ENCODE measurements at regions not wholly inside any gene's neighbourhood (a gene's known extent, or its start where the extent isn't known, plus 50 kb on each side); places are given as distances from the start of the nearest gene placed in this dataset.

GRCh38 chr2:155141418-155141817 lies 442.9 kb downstream of the KCNJ3 start:
- H3K36me3 ChIP-seq (ENCODE audit: low read depth): no peaks in the 10 kb centered on the region
- H3K27me3 ChIP-seq (ENCODE audit: insufficient read depth, poor library complexity, severe bottlenecking): no peaks in the 10 kb centered on the region
- no peaks in the 10 kb centered on the region for H3K4me1 ChIP-seq (ENCODE audit: insufficient read depth, poor library complexity, severe bottlenecking)
- ATAC-seq (ENCODE audit: low read depth): no peak
- no peaks in the 10 kb centered on the region for H3K9me3 ChIP-seq (ENCODE audit: severe bottlenecking)
- no peak for TF ChIP-seq CTCF (IDR thresholded peaks at IDR 0.05; ENCODE audit: poor library complexity, severe bottlenecking)
- no peak for DNase-seq (ENCODE audit: low spot score)
- no peak overlapping the region for H3K27ac ChIP-seq (ENCODE audit: poor library complexity, severe bottlenecking)
- no peak overlapping the region for H3K4me3 ChIP-seq (ENCODE audit: severe bottlenecking)

- TF ChIP-seq CTCF (IDR thresholded peaks at IDR 0.05; ENCODE audit: poor library complexity, severe bottlenecking): no peak
- DNase-seq (ENCODE audit: low spot score) (no peak), ATAC-seq (ENCODE audit: low read depth) (no peak)
- H3K36me3 ChIP-seq (ENCODE audit: low read depth): no peaks in the 10 kb centered on the region
- H3K27me3 ChIP-seq (ENCODE audit: insufficient read depth, poor library complexity, severe bottlenecking): no peaks in the 10 kb centered on the region
- H3K9me3 ChIP-seq (ENCODE audit: severe bottlenecking): no peaks in the 10 kb centered on the region
- no peaks in the 10 kb centered on the region for H3K4me1 ChIP-seq (ENCODE audit: insufficient read depth, poor library complexity, severe bottlenecking)
- no peak overlapping the region for H3K27ac ChIP-seq (ENCODE audit: poor library complexity, severe bottlenecking)
- no peak overlapping the region for H3K4me3 ChIP-seq (ENCODE audit: severe bottlenecking)
Observed at GRCh38 chr2:155125585-155126230, 427.2 kb downstream of the KCNJ3 start.

GRCh38 chr2:155115846-155116245 lies 417.4 kb downstream of the KCNJ3 start:
- DNase-seq (ENCODE audit: low spot score) (no peak), ATAC-seq (ENCODE audit: low read depth) (no peak)
- H3K4me3 ChIP-seq (ENCODE audit: severe bottlenecking): no peak overlapping the region
- no peak for TF ChIP-seq CTCF (IDR thresholded peaks at IDR 0.05; ENCODE audit: poor library complexity, severe bottlenecking)
- no peaks in the 10 kb centered on the region for H3K36me3 ChIP-seq (ENCODE audit: low read depth)
- H3K27ac ChIP-seq (ENCODE audit: poor library complexity, severe bottlenecking): no peak overlapping the region
- H3K4me1 ChIP-seq (ENCODE audit: insufficient read depth, poor library complexity, severe bottlenecking): no peaks in the 10 kb centered on the region
- no peaks in the 10 kb centered on the region for H3K9me3 ChIP-seq (ENCODE audit: severe bottlenecking)
- no peaks in the 10 kb centered on the region for H3K27me3 ChIP-seq (ENCODE audit: insufficient read depth, poor library complexity, severe bottlenecking)

- no peak for TF ChIP-seq CTCF (IDR thresholded peaks at IDR 0.05; ENCODE audit: poor library complexity, severe bottlenecking)
- Histone ChIP-seq H3K36me3 (ENCODE audit: low read depth) (no peaks in the 10 kb centered on the region), H3K4me3 (ENCODE audit: severe bottlenecking) (no peak overlapping the region), H3K4me1 (ENCODE audit: insufficient read depth, poor library complexity, severe bottlenecking) (no peaks in the 10 kb centered on the region), H3K27ac (ENCODE audit: poor library complexity, severe bottlenecking) (no peak overlapping the region), H3K9me3 (ENCODE audit: severe bottlenecking) (no peaks in the 10 kb centered on the region), H3K27me3 (ENCODE audit: insufficient read depth, poor library complexity, severe bottlenecking) (no peaks in the 10 kb centered on the region)
- DNase-seq (ENCODE audit: low spot score) (no peak), ATAC-seq (ENCODE audit: low read depth) (no peak)
Observed at GRCh38 chr2:155111070-155111469, 412.6 kb downstream of the KCNJ3 start.

GRCh38 chr2:155109527-155109926 lies 411.0 kb downstream of the KCNJ3 start:
- H3K9me3 ChIP-seq (ENCODE audit: severe bottlenecking): no peaks in the 10 kb centered on the region
- no peak for TF ChIP-seq CTCF (IDR thresholded peaks at IDR 0.05; ENCODE audit: poor library complexity, severe bottlenecking)
- DNase-seq (ENCODE audit: low spot score) (no peak), ATAC-seq (ENCODE audit: low read depth) (no peak)
- H3K4me3 ChIP-seq (ENCODE audit: severe bottlenecking): no peak overlapping the region
- no peaks in the 10 kb centered on the region for H3K36me3 ChIP-seq (ENCODE audit: low read depth)
- no peak overlapping the region for H3K27ac ChIP-seq (ENCODE audit: poor library complexity, severe bottlenecking)
- H3K4me1 ChIP-seq (ENCODE audit: insufficient read depth, poor library complexity, severe bottlenecking): no peaks in the 10 kb centered on the region
- no peaks in the 10 kb centered on the region for H3K27me3 ChIP-seq (ENCODE audit: insufficient read depth, poor library complexity, severe bottlenecking)
